ENCODE measurements at regions not wholly inside any gene's neighbourhood (a gene's known extent, or its start where the extent isn't known, plus 50 kb on each side); places are given as distances from the start of the nearest gene placed in this dataset.

GRCh38 chr18:75805265-75805664, 377.8 kb upstream of the SMIM21 start:
- no peak for DNase-seq (ENCODE audit: low spot score)

- no peak for DNase-seq (ENCODE audit: low spot score)
These were observed 375.2 kb upstream of the SMIM21 start for GRCh38 chr18:75802681-75803080.

DNA sequence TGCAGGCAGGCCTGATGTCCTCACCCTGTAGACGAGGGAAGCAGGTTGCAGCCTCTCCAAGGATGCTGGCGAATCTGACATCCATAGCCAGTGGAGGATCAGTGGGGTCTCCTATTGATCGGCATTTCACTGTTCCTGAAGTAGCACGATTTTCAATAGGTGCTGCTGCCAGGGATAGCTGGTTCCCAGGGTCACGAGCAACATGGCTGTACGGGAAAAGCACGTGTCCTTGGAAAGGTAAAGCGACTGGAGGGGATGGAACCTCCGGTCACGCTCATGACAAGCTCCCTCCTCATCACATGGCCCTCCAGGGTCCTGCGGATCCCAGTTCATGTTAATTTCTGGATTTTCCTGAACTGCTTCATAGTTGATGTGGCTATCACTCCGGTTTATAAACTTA, 373.7 kb upstream of the SMIM21 start:
- DNase-seq (ENCODE audit: low spot score), result no peak

GRCh38 chr18:75800331-75800648, 372.8 kb upstream of the SMIM21 start:
- DNase-seq (ENCODE audit: low spot score), result no peak

DNA sequence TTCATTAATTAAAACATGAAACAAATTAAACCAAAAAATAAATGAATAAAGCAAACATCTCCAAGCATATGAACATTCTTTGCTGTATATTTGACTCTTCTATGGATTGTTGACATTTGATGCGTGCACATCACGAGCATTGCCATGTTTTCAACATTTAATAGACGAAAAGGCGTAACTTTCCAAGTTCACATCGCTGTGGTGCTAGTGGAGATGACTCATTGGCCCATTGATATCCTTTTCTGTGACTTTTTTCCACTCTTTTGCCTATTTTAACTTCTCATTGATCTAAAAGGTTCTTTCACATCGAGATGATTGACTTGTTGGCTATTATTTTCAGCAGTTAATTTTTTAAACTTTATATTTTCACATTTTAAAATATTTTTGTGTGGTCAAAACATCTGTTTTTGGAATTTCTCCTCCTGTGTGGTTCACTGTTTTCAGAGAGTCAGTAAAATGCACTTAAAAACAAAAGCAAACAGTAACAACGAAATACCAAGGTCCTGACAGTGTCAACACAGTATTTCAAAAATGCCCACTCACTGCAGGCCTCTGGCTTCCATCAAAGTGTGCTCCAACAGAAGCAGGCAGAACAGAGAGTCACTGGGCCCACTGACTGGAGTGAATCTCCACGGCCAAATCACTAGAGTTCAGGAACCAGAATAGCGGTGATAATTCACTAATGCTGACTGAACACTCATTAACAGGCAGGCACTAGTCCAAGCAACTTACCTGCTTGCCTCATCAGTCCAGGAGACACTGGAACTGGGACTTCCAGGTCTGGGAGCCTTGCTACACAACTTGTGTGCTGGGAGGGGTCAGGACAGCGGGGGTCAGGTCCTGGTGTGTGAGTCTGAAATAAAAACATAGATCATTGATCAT, 372.2 kb upstream of the SMIM21 start:
- DNase-seq (ENCODE audit: low spot score), result no peak

DNA sequence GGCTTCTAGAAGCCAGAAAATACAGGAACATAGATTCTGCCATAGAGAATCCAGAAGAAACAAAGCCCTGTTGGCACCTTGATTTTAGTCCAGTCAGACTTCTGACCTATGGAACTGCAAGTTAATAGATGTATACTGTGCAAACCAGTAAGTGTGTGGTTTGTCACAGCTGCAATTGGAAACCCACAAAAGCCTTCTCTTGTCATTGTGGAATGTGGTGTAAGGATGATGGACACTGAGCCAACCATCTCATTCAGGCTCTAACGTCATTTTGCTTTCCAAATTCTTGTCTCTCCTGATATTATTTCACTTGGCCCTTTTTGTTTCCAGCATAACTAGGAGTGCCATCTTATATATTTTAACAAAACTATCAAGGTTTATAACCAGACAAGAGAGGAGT, 369.5 kb upstream of the SMIM21 start:
- no peak for DNase-seq (ENCODE audit: low spot score)

DNA sequence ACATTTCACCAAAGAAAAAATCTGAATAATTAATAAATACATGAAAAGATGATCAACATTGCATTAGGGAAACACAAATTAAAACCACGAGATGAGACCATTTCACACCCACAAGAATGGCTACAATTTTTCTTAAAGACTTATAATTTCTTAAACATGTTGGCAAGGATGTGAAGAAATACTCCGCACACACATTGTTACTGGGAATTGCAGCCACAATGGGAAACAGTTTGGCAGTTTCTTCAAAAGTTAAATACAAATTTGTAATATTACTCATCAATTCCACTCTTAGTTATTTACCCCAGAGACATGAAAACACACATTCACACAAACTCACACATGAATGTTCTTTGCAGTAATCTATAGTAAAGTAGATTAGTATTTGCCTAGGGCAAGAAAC, 363.3 kb upstream of the SMIM21 start:
- DNase-seq (ENCODE audit: low spot score), result no peak

- no peak for DNase-seq (ENCODE audit: low spot score)
These were observed 362.6 kb upstream of the SMIM21 start for GRCh38 chr18:75790111-75790510.

- DNase-seq (ENCODE audit: low spot score), result no peak
These were observed 358.3 kb upstream of the SMIM21 start for GRCh38 chr18:75785834-75786233.

GRCh38 chr18:75785206-75785605, 357.7 kb upstream of the SMIM21 start:
- no peak for DNase-seq (ENCODE audit: low spot score)

DNA sequence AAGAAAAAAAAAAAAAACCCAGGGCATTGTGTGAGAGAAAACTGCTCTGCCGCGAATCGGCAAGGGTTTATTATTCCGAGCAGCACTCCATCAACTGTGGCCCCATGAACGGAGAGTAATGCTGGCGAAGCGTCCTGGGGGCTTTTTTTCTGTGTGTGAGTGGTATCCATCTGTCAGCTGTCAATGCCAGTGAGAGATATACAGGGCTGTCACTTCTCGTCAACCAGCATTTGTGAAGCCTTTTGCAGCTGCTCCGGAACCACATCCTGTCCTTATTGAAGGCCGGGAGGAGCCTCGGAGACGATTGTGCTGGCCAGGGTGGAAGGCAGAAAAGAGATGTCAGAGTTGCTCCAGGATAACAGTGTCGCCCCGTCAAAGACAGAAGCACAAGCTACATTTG, 356.9 kb upstream of the SMIM21 start:
- DNase-seq (ENCODE audit: low spot score), result no peak

DNA sequence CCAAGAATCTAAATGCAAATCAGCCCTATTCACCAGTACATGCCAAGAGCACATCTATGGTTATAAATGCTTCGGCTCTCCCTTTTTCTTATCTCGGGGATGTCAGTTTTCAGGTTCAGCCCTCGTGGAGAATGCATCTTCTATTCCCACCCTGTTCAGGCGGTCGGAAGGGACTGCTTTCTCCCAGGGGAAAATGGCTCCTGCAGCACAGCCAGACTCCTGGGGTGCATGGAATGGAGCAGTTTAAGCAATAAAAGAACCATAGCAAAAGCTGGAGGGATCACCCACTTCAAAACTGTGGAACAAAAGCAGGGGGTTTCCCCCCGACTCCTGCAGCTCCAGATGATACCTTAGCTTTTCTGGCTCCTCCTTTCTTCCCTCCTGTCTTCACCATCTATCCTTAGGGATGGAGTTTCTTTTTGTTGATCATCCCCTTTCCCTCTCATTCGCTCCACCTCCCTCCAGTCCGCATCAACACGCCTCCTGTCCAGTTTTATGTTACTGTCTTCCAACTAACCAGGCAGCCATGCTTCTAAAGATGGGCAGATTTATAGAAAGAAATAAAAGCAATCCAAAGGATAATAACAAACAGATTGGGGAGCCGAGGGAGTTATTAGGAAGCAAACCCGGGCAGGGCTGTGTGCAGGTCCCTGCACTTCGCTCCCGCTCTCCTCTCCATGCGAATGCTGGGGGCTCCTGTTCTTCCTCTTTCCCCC, 356.2 kb upstream of the SMIM21 start:
- no peak for DNase-seq (ENCODE audit: low spot score)

DNA sequence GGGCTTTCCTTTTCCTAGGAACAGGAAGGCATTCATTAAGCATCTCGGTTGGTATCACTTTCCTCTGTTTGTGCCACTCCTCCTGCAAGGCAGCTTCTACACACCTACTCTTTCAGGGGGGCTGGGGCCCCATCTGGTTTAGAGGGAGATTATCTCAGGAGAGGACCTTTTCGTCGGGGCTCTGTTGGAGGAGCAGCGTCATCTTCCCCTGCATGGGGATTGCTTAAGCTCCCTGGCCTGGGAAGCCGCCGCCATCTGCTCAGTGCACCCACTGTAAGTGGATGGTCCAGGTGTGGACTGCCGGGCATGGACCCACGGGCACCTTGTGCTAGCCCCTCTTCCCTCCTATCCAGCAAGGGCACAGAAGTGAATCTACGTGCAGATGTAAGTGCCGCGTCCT, 355.3 kb upstream of the SMIM21 start:
- no peak for DNase-seq (ENCODE audit: low spot score)

GRCh38 chr18:75782204-75782603, 354.7 kb upstream of the SMIM21 start:
- DNase-seq (ENCODE audit: low spot score), result no peak

- no peak for DNase-seq (ENCODE audit: low spot score)
These were observed 352.4 kb upstream of the SMIM21 start for GRCh38 chr18:75779910-75780309.

DNA sequence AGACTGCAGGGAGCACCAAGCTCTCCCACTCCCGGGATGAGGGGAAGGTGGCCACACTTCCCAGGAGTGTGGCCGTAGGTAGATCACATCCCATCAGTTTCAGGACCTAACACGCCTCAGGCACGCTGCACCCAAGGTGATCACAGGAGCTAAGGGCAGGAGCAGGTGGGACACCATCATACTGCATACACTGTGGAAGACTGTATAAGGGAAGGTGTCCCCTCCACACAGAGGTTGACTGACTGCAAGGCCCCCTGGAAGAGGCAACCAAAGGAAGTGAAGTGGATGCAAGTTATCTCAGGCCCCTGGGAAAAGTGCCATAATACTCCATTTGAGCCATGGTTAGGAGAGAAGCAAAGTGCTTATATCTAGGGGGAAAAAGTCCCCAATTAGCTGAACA, 351.9 kb upstream of the SMIM21 start:
- DNase-seq (ENCODE audit: low spot score), result no peak

- DNase-seq (ENCODE audit: low spot score), result no peak
These were observed 350.1 kb upstream of the SMIM21 start for GRCh38 chr18:75777630-75778029.

DNA sequence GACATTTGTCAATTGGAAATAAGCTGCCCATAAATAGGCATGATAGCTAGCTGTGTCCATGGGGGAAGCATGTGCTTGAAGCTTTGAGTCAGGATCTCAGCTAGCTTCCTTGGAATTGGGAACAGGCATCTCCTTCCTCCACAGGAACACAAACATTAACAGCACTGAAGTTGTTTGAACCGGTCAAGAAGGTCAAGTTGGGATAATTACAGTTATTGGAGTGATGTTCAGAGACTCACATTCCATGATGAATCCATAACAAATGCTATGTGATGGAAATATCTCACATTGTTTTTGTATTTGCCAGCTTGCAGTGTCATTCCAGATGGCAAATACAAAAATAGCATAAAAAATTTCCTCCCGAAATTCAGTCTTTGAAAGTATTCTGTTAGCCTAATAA, 347.6 kb upstream of the SMIM21 start:
- DNase-seq (ENCODE audit: low spot score), result no peak

DNA sequence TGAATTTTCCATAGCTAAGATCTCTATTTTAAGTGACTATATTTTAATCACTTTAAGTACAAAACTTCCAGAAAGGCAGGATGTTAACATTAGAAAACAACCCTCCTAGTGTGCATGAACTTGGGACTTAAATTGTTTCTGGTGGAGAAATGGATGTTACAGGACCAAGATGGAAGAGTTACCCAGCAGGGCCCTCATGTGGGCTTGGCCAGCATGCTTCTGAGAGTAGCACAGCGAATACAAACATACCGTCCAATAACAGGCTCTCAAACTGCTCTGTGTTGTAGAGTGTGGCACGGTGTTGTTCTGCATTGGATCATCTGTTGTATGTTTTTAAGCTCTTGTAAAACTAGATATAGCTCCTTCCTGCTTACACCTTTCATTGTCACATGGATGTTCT, 346.1 kb upstream of the SMIM21 start:
- no peak for DNase-seq (ENCODE audit: low spot score)

- no peak for DNase-seq (ENCODE audit: low spot score)
These were observed 335.3 kb upstream of the SMIM21 start for GRCh38 chr18:75762758-75763157.

DNA sequence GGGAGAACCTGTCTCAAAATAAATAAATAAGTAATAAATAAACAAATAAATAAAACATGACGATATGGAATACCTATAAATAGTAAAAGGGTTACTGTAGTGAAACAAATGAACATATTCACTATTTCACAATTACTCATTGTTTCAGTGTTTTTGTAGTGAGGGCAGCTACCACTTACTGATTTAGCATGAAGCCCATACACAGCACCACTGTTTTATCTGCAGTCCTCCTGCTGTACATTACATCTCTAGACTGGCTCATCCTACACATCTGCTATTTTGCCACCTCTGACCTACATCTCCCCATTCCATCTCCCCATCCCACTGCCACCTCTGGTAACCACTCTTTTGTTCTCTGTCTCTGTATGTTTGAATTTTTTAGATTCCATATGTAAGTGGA, 332.7 kb upstream of the SMIM21 start:
- DNase-seq (ENCODE audit: low spot score), result no peak

GRCh38 chr18:75757951-75758350, 330.4 kb upstream of the SMIM21 start:
- DNase-seq (ENCODE audit: low spot score), result no peak

DNA sequence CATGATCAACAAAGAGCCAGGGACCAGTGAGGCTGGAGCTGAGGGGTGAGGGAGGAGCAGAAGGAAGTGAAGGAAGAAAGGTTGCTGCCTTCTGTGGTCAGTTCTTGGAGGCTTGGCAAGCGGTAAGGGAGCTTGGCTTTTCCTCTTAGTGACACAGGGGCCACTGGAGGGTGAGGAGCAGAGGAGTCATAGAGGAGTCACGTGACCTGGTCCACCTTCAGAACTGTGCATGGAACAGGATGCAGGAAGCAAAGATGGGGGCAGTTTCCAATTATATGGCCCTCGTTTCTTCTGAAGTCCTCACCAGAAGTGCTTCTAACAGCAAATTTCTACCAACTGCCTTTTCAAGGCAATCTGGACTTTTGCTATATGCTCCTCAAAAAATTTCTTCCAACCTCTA, 326.9 kb upstream of the SMIM21 start:
- no peak for DNase-seq (ENCODE audit: low spot score)

DNA sequence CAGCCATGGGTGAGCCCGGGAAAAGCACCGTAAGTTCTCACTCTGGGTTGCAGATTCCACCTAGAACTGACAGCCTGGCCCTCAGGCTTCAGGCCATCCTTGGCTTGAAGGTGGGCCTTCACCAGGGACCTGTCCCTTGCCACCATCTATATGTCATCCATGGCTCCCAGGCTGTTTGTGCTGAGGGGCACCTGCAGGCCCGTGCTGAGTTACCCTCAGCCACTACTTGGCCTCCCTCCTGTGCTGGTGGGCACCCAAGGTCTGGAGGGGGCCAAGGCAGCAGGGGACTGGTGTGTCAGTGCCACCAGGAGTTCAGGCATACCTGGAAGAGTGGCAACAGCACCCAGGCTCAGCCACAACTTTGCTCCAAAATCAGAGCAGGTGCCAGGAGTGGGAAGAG, 326.2 kb upstream of the SMIM21 start:
- DNase-seq (ENCODE audit: low spot score), result no peak
